Cardiac muscle cell (in vitro differentiated cells and primary cell): ENCODE measurements at regions not wholly inside any gene's neighbourhood (a gene's known extent, or its start where the extent isn't known, plus 50 kb on each side); places are given as distances from the start of the nearest gene placed in this dataset.
A peak's percentile ranks its signal among the peaks of the same experiment; 100 is the strongest.

Source experiments
- DNase-seq, 2 donors: peaks; one replicate each; pipeline versions ENCODE4 v3.0.0 to v3.0.0-alpha.2; 2010 to 2017; ENCODE audit warnings: low read depth in 1 of 2, low spot score in 1 of 2
- H3K27ac ChIP-seq: fragments of 200-600 bp; sonication (generic); 2 replicates; pipeline ENCODE4 v1.5.1; 2016
- H3K27me3 ChIP-seq: fragments of 200-600 bp; sonication (generic); 2 replicates; pipeline ENCODE4 v1.6.0; 2016; ENCODE audit warnings: control low read depth
- H3K36me3 ChIP-seq: fragments of 200-600 bp; sonication (generic); 2 replicates; pipeline ENCODE4 v1.5.1; 2016; ENCODE audit warnings: control low read depth
- H3K4me1 ChIP-seq: fragments of 200-600 bp; sonication (generic); 2 replicates; pipeline ENCODE4 v1.8.1; 2017; ENCODE audit warnings: low read depth, mild to moderate bottlenecking, mixed run types
- H3K4me3 ChIP-seq: fragments of 200-600 bp; sonication (generic); 2 replicates; pipeline ENCODE4 v1.5.1; 2016; ENCODE audit warnings: mild to moderate bottlenecking
- H3K9me3 ChIP-seq: fragments of 200-600 bp; sonication (generic); 2 replicates; pipeline ENCODE4 v1.5.1; 2017; ENCODE audit warnings: low read depth, mild to moderate bottlenecking, control low read depth
- TF ChIP-seq, protein P1 (sequence below): IDR thresholded peaks from 2 replicates; pipeline ENCODE4 v1.5.1; 2012; ENCODE audit warnings: low read depth, mild to moderate bottlenecking, low read length

- Histone ChIP-seq H3K36me3 (no peaks in the 10 kb centered on the region), H3K4me3 (no peak overlapping the region), H3K27ac (no peak overlapping the region), H3K9me3 (no peaks in the 10 kb centered on the region), H3K27me3 (no peaks in the 10 kb centered on the region), H3K4me1 (no peaks in the 10 kb centered on the region)
- TF ChIP-seq, protein P1, sequence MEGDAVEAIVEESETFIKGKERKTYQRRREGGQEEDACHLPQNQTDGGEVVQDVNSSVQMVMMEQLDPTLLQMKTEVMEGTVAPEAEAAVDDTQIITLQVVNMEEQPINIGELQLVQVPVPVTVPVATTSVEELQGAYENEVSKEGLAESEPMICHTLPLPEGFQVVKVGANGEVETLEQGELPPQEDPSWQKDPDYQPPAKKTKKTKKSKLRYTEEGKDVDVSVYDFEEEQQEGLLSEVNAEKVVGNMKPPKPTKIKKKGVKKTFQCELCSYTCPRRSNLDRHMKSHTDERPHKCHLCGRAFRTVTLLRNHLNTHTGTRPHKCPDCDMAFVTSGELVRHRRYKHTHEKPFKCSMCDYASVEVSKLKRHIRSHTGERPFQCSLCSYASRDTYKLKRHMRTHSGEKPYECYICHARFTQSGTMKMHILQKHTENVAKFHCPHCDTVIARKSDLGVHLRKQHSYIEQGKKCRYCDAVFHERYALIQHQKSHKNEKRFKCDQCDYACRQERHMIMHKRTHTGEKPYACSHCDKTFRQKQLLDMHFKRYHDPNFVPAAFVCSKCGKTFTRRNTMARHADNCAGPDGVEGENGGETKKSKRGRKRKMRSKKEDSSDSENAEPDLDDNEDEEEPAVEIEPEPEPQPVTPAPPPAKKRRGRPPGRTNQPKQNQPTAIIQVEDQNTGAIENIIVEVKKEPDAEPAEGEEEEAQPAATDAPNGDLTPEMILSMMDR = no peak
- DNase-seq = no peak
Measured at GRCh38 chrX:96006281-96006680, 678.4 kb upstream of the DIAPH2 start.

- H3K36me3 ChIP-seq = no peaks in the 10 kb centered on the region
- TF ChIP-seq, protein P1 = no peak
- peak in 1 of 2 donors; percentile 2 for DNase-seq
Measured at GRCh38 chrX:96027407-96027806, 657.2 kb upstream of the DIAPH2 start.

GRCh38 chrX:96052078-96052477 lies 632.6 kb upstream of the DIAPH2 start:
- Histone ChIP-seq H3K36me3 (no peaks in the 10 kb centered on the region), H3K9me3 (no peaks in the 10 kb centered on the region), H3K27ac (no peak overlapping the region), H3K4me1 (no peaks in the 10 kb centered on the region), H3K4me3 (no peak overlapping the region), H3K27me3 (no peaks in the 10 kb centered on the region)
- TF ChIP-seq, protein P1 = no peak
- DNase-seq = no peak

More at GRCh38 chrX:96027407-96027806, 657.2 kb upstream of the DIAPH2 start:
- Histone ChIP-seq H3K9me3 (no peaks in the 10 kb centered on the region), H3K4me1 (no peaks in the 10 kb centered on the region), H3K4me3 (no peak overlapping the region), H3K27me3 (no peaks in the 10 kb centered on the region), H3K27ac (no peak overlapping the region)

- TF ChIP-seq, protein P1 = no peak
Measured at GRCh38 chrX:96081891-96082290, 602.8 kb upstream of the DIAPH2 start.

GRCh38 chrX:96094616-96095015 lies 590.0 kb upstream of the DIAPH2 start:
- H3K27me3 ChIP-seq = no peaks in the 10 kb centered on the region
- no peak overlapping the region for H3K4me3 ChIP-seq
- TF ChIP-seq, protein P1 = no peak
- H3K36me3 ChIP-seq = no peaks in the 10 kb centered on the region
- DNase-seq = no peak
- H3K9me3 ChIP-seq = no peaks in the 10 kb centered on the region
- no peak overlapping the region for H3K27ac ChIP-seq
- no peaks in the 10 kb centered on the region for H3K4me1 ChIP-seq

More at GRCh38 chrX:96081891-96082290, 602.8 kb upstream of the DIAPH2 start:
- no peaks in the 10 kb centered on the region for H3K4me1 ChIP-seq
- no peak for DNase-seq
- H3K27ac ChIP-seq = no peak overlapping the region
- no peak overlapping the region for H3K4me3 ChIP-seq
- H3K9me3 ChIP-seq = no peaks in the 10 kb centered on the region
- no peaks in the 10 kb centered on the region for H3K36me3 ChIP-seq
- H3K27me3 ChIP-seq = no peaks in the 10 kb centered on the region

GRCh38 chrX:96098471-96098870 lies 586.2 kb upstream of the DIAPH2 start:
- Histone ChIP-seq H3K27me3 (no peaks in the 10 kb centered on the region), H3K27ac (no peak overlapping the region), H3K36me3 (no peaks in the 10 kb centered on the region), H3K4me3 (no peak overlapping the region), H3K4me1 (no peaks in the 10 kb centered on the region), H3K9me3 (no peaks in the 10 kb centered on the region)
- no peak for DNase-seq
- TF ChIP-seq, protein P1 = no peak
